Activated T-helper 1 cell treated with Interleukin-2 at 50 U/mL for 16 hours (primary cell): ENCODE measurements at regions not wholly inside any gene's neighbourhood (a gene's known extent, or its start where the extent isn't known, plus 50 kb on each side); places are given as distances from the start of the nearest gene placed in this dataset.
A peak's percentile ranks its signal among the peaks of the same experiment; 100 is the strongest.
"Not testable (repeated sequence)": the region's sequence is repeated elsewhere in the genome, so short reads cannot be mapped to it uniquely, and the experiment has no call there.

ENCODE experiments used
- DNase-seq: peaks from one replicate; pipeline ENCODE4 v3.0.0-alpha.2; 2020; ENCODE audit warnings: low read depth

DNA sequence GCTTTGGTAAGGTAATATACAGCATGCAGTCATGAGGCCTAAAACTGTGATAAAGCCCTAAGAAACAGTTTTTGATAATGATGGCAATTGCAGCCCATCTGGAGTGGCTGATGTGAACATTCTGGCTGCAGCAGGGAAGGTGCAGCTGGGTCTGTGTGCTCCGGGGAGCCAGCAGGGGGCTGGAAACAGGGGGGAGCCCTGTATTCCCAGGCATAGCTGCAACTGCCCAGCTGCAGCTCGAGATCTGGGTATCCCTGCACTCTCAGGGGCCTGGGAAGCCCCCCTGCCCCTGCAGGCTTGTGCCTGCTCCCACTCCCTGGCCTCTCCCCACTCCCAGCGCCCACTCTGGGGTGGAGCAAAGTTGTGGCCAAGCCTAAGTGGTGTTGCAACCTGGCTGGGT lies 95.6 kb downstream of the RRAGB start:
- DNase-seq: no peak

DNA sequence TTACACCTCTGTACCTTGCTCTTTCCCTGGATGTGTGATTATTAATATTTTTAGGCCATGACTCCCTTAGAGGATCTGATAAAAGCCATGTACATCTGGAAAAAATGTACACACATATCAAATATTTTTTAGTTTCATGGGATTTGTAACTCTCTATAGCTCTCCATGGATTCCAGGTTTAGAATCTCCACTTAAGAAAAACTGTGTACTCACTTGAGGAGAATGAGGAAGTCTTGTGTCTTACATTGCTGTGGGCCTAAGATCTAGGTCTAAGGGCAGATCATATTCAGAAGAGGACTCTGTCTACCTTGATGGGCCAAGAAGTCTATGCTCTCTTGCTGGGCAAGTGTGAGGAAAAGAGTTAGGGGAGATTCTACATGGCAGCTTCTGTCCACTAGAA lies 98.0 kb downstream of the RRAGB start:
- DNase-seq: no peak

DNA sequence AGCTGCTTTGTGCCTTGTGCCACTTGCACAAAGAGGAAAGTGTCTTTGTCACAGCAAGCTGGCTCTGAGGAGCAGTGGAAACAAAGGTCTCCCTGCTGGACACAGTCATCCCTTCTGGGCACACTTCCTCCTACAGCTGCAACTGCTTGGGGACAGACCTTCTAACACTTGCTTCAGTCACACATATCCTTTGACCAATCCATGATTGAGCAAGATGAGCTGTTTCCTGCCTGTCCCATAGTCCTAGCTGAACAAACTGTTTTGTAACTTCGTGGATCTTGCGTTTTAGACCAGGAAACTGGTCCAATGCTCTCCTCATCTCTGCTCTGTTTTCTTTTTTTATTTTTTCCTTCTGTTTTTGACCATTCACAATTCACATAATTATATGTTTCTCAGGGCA lies 98.5 kb downstream of the RRAGB start:
- DNase-seq: no peak

DNA sequence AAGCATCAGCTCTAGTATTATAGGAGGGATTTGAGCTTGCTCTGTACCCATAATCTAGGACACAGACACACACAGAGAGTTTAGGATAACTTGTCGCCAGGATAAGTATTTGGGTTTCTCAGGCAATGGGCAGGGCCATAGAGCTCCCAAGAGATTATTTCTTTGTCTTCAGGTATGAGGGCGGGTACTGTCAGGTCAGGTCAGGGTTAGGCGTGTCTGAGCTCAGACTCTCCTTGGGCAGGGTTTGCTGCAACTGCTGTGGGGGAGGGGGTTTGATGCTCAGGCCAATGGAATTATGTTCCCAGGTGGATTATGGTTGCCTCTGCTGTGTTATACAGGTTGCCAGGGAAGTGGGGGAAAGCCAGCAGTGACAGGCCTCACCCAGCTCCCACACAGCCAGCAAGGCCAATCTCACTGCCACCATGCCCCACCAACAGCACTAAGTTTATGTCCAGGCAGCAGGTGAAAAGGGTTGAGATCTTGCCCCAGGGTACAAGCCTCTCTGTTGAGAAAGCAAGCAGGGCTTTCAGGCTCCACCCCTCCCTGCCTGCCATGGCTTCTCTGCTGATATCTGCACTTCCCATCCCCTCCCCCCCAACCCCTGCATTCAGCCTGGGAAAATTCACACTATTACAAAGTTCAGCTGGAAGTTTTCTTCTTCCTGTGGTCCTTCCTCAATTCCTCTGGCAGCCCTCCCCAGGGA lies 101.3 kb downstream of the RRAGB start:
- DNase-seq: no peak

DNA sequence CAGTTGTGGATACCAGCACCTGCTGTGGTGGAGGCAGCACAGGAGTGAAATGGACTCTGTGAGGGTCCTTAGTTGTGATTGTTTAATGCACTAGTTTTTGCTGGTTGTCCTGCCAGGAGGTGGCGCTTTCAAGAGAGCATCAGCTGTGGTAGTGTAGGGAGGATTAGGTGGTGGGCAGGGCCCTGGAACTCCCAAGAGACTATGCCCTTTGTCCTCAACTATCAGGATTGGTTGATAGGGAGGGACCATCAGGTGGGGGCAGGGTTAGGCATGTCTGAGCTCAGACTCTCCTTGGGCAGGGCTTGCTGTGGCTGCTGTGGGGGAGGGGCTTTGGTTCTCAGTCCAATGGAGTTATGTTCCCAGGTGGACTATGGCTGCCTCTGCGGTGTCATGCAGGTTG lies 121.9 kb downstream of the RRAGB start:
- DNase-seq: no peak

DNA sequence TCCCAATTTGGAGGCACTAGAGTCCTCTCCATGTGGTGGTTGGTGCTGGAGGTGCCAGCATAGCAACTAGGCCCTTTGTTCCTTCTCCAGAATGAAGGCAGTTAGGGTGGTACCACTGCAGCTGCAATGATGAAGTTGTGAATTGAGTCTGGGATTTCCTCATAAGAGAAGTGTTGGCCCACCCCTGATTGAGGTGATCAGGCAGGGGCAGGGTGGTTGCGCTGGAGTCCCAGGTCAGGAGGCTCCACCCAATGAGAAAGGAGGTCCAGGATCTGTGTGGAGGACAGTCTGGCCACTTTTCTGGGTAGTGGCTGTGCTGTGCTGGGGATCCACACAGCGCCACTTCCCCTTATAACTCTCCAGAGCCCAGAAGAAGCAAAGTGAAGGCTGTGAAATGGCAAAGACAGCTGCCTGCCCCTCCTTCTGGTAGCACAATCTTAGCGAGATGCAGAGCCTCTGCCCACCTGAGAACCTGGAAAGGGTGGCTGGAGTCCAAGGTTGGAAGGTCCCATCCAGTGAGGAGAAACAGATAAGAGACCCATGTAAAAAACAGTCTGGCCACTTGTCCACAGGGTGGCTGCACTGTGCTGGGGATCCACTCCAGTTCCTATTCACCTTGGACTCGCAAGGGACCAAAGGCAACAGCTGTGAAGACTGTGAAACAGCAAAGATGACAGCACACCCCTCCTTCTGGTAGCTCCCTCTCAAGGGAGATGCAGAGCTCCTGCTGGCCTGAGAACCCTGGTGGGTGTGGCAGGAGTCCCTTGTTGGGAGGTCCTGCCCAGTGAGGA lies 124.6 kb downstream of the RRAGB start:
- no peak for DNase-seq

DNA sequence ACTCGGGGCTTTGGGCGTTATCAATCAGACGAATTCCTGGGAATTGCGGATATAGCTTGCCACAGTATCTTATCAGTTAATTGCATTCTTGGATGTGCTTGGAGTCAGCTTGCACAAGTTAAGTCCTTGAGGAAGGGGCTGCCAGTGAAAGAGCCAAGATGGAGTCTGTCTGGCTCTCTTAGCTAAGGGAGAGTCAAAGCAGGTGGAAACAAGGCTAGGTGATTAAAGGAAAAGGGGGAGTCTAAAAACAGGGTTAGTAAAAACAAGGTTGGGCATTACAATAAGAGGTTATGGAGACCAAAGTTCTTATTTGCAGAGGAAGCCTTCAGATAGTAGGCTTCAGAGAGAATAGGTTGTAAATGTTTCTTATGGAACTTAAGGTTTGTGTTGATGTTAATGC lies 149.2 kb downstream of the RRAGB start:
- not testable (repeated sequence) for DNase-seq

DNA sequence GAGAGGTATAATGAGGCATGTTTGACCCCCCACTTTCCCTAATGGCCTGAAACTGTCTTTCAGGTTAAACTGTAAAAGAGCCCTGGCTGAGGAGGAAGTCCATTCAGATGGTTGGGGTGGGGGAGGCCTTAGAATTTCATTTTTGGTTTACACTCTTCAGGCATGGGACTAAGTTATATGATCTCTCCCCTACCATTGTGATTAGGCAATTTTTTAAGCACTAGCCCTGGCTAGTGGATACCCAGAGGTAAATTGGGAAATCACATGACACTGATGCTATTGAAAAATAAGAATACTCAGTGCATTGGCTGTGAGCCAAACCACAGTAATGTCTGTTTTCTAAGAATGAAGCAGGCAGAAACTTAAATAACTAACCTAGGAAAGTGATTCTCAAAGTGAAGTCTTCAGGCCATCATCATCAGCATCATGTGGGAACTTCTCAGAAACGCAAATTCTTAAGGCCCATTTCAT lies 149.7 kb downstream of the RRAGB start:
- no peak for DNase-seq

DNA sequence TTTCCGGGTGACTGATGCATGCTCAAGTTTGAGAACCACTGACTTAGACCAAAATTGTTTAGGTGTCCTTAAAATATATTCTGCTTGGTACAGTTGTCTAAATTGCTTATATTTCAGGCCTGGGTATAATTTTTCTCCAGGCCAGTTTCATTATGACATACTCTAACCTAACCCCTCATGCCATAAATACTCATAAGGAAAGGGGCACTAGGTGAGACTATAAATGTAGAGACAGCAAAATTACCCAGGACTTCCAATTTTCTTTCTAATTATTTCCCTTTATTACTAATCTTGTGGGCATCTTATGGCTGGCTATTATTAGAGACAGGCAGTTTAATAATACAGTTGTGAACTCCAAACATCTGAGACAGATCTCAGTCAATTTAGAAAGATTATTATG lies 150.2 kb downstream of the RRAGB start:
- no peak for DNase-seq

DNA sequence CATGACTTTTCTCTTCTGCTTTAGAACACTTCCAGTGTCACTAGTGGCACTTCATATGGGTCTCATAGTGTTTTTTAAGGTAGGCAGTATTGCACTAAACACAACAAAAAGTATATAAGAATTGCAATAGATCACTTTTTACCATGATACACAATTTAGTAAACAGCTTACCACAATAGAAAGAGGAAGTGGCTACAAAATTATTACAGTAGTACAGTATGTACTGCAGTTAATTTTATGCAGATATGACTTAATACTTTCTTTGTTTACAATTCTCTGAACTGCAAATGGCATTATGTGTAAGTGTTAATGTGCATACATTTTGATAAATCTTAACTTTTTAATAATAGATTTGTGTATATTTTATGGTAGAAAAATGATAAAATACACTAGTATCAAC lies 157.3 kb downstream of the RRAGB start:
- no peak for DNase-seq

DNA sequence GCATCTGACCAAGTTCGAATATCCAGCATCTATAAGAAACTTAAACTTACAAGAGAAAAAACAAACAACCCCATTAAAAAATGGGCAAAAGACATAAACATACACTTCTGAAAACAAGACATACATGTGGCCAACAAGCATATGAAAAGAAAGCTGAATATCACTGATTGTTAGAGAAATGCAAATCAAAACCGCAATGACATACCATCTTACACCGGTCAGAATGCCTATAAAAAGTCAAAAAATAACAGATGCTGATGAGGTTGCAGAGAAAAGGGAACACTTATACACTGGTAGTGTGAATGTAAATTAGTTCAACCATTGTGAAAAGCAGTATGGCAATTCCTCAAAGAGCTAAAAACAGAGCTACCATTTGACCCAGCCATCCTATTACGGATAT lies 166.0 kb downstream of the RRAGB start:
- not testable (repeated sequence) for DNase-seq

DNA sequence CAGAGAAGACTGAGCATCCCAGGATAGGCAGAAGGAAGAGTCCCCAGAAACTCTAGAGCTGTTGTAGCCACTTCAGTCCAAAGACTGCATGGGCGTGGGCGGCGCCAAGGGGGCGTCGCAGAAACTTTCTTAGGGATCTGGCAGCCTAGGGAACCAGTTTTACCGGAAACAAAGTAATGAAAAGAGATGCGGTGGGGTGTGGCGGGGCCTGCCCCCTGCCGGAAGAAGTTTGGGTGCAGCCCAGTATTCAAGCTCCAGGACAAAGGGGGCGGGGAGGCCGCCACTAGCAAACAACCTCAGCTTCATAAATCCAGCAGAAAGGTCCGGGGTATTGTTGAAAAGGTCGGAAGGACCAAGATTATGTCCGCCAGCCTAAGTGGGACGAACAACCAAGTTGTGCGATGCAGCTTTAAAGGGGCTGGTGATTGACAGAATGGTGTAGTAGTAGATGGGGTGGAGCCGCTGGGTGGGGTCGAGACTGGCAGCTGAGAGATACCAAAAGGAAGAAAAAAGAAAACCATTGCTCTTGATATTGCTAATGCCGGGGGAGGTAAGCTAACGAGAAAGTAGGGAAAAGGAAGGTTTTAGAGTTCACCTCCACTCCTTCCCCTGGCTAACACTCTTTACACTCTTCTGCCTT lies 190.5 kb downstream of the RRAGB start:
- peak; percentile 23 for DNase-seq

DNA sequence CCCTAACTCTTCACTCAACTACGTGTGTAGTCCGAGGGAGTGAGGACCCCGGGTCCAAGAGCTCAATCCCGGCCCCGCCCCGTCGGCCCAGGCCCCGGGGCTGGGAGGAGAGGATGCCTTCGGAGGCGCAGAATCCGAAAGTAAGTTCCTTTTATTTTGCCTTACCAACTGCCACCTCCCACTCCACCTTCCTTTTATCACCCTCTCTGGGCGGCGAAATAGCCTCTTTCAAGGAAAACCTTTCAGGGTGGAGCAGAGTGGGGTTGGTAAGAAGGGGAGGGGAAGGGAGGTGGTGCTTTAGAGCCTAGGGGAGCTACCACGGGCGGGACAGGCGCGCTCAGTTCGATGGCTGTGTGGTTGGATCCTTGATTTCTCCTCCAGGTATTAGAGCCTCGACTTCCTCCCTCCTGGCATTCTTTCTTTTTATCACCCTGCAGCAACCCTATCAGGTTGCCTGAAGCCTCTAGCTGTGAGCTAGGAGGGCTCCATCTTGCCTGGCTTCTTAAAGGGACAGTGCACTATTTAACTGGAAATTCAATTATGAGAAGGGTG lies 191.2 kb downstream of the RRAGB start:
- DNase-seq: no peak

DNA sequence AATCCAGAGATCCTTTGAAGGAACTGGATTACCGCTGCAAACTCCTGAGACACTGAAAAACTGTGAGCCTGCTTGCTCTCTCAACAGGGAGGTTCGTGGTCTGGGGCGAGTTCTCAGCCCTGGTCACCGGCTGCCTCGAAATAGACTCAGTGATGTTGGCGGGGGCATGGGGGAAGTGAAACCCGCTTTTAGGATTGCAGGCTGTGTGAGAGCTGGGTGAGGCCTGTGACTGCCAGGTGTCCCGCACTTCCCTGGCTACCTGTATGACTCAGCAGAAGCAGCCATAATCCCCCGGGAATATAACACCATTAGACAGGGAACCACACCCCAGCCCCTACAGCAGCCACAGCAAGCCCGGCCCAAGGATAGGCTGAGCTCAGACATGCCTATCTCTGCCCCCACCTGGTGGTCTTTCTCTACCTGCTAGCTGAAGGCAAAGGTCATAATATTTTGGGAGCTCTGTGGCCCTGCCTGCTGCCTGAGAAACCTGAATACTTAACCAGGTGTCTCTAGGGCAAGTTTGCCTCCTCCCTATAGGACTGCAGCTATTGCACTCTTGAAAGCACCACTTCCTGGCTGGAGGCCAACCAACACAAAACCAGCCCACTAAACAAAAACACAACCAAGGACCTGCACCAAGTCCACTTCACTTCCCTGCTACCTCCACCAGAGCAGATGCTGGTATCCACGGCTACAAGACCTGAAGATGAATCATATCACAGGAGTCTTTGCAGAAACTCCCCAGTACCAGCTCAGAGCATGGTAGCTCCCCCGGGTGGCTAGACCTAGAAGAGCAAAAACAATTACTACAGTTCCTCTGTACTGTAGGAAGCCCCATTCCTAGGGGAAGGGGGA lies 202.0 kb downstream of the RRAGB start:
- DNase-seq: no peak

DNA sequence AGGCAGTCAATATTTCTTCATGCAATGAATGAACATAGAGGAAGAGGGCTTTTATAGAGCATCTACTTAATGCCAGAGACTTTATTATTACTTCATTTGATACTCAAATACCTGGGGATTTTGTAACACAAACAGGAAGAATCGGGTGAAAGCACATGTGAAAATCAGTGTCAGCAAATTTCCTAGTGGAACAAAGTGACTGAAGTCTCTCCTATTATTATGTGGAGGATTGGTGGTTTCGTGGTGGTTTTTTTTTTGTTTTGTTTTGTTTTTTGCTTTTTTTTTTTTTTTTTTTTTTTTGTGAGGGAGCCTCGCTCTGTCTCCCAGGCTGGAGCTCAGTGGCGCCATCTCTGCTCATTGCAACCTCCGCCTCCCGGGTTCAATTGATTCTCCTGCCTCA lies 207.0 kb downstream of the RRAGB start:
- no peak for DNase-seq

DNA sequence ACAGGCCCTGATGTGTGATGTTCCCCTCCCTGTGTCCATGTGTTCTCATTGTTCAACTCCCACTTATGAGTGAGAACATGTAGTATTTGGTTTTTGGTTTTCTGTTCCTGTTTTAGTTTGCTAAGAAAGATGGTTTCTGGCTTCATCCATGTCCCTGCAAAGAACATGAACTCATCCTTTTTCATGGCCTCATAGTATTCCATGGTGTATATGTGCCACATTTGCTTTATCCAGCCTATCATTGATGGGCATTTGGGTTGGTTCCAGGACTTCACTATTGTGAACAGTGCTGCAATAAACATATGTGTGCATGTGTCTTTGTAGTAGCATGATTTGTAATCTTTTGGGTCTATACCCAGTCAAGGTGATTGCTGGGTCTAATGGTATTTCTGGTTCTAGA lies 211.0 kb downstream of the RRAGB start:
- DNase-seq: not testable (repeated sequence)
